ENCODE measurements at regions not wholly inside any gene's neighbourhood (a gene's known extent, or its start where the extent isn't known, plus 50 kb on each side); places are given as distances from the start of the nearest gene placed in this dataset.
"Not testable (repeated sequence)": the region's sequence is repeated elsewhere in the genome, so short reads cannot be mapped to it uniquely, and the experiment has no call there.

DNA sequence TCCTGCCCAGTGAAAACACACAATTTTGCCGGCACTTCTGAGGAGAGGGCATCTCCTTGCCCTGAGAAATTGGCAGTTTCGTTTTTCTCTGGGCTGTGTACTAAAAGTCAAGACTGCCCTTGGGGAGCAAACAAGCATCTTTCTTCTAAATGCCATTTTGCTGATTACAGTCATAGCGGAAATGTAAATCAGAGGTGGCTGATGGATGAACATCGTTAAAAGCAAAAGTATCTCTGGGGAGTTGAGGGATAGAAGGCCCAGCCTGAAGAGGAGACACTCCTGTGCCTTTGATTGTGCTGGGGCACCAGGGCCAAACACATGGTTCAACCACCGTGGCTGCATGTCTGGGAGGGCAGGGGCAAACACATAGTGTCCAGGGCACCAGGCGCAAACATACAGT is 49.8 kb downstream of the ABCC12 start:
- DNase-seq: no peak

- DNase-seq: no peak
These were observed 50.3 kb downstream of the ABCC12 start for GRCh38 chr16:48105456-48105855.

- DNase-seq: peak; percentile 8
These were observed 52.2 kb downstream of the ABCC12 start for GRCh38 chr16:48103591-48103990.

DNA sequence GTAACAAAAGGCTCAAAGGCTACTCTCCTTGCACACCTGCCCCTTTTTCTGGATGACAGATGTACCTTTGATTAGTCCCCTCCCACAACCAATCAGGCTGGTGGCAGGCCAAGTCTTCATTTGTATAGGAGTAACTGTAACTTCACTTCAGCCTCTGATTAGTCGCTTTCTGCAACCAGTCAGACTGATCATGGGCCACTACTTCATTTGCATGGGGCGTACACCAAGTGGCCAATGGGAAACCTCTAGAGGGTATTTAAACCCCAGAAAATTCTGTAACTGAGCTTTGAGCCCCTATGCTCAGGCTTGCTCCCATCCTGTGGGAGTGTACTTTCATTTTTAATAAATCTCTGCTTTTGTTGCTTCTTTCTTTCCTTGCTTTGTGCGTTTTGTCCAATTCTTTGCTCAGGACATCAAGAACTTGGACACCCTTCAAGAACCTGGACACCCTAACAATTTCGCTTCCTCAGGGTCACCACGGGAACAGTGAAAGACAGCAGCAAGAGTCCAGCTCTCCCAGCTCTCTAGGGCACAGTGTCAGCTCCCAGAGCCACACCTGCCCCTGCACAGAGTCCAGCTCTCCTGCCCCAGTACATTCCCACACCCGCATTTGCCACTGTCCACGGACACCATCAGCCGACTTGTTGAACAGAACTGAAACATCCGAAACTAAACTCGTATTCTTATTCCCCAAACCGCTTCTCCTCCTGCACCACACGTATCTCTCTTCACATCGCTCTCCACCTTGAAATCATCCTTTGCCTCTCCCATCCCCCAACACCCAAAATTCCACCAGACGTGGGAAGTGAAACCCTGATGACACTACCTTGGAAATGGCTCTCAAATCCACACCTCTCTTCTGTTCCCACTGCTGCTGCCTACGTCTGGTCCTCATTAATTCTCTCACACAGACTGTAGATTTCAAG is 53.4 kb downstream of the ABCC12 start:
- peak; percentile 74 for DNase-seq

- peak; percentile 54 for DNase-seq
These were observed 54.6 kb downstream of the ABCC12 start for GRCh38 chr16:48101069-48101674.

DNA sequence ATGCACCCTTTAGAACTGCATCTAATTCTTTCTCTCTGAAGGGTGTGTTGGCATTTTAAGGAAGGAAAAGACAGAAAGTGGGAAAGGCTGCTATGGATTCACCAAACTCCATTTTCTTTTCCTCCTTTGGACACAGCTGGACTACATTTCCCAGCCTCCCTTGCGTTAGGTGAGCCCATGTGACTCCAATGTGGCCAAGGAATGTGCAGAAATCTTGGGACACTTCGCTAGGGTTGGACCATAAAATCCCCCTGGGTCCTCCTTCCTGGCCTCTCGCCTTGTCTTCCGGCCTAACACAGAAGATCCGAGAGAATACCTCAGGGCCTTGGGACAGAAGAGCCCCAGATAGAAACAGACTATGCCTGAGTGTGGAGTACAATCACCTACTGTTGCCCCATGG is 56.3 kb downstream of the ABCC12 start:
- no peak for DNase-seq

DNA sequence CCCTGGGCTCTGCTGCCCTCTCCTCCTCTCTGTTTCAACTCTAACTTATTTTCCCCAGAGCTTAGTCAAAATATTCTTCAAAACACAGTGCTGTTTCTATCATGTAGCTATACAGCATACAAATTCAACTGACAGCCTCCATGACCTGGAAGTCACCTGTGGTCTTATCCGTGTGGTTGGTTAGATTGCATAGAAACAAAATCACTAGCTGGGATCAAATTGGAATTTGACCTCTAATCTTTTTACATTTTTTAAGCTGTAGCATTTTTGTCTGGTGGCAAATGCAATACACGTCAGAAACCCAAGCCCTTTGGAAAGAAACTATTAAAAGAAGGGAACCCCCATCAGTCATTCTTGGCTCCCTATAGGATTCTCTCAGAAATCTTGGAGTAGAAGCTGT is 57.3 kb downstream of the ABCC12 start:
- DNase-seq: no peak

DNA sequence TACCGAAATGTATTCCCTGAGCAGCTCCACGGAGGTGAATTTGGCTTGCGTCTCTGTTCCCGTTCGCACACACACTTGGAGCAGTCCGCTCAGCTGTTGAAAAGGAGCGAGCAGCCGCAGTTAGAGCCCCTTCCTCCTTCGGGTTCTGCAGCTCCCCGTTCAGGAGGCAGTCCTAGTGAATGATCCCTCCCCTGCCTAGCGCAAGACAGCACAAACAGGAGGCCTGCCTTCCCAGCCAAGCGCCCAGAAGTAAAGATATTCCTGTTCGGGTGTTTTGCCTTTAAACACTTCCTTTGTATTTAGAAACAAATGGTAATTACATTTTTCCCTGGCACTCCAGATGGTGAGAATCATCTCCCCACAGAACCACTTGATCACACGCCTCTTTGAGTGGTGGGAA is 64.7 kb downstream of the ABCC12 start:
- DNase-seq: no peak

DNA sequence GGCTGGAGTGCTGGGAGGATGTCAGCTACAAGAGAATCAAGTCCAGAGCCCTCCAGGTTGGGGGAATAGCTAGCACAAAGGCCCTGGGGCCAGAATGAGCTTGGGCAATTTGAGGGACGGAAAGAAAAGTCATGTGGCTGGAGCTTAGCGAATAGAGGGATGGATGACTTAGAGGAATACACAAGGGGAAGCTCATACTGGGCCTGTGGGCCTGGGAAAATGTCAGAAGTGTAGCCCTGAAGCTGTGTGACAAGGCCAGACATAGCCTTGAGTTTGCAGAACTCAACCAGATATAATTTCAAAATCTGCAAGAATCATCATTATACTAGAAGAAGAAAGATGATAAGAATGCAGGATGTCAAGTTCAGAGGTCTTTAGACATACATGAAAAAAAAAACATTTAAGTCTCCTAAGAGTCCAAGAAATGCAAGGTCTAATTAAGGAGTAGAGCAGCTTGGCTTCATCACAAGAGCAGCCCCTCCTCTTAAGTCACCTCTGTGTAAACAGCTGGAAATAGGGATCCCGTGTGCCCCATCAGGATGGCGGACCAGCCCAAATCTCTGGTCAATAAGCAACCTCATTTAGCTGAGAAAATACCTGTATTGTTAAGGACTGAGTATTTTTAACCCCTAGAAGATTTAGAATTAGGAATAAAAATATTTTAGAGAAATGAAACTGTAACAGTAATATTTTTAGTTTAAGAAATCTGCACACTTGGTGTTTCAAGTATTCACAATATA is 66.6 kb downstream of the ABCC12 start:
- no peak for DNase-seq

- DNase-seq: no peak
These were observed 68.2 kb downstream of the ABCC12 start for GRCh38 chr16:48087639-48088038.

GRCh38 chr16:48086422-48086821 is 69.4 kb downstream of the ABCC12 start:
- DNase-seq: no peak

DNA sequence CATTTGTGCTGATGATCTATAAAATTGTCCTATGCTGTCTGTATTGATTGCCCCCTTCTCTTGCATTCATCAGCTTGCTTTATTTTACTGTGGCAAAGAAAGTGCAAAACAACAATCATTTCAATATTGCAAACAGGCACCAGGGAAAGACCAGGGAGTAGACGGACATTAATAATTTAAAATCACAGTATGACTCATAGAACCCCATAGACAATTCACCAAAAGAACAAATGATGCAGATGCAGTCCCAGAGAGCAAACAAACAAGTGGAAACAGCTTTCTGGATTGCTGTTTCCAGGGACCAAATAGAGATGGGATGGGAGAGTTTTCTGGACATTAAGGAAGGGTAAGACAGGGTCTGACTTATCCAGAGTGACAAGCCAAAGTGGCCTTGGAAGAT is 70.1 kb downstream of the ABCC12 start:
- DNase-seq: no peak

- no peak for DNase-seq
These were observed 71.0 kb downstream of the ABCC12 start for GRCh38 chr16:48084826-48085225.

GRCh38 chr16:48082516-48082915 is 73.3 kb downstream of the ABCC12 start:
- no peak for DNase-seq

- no peak for DNase-seq
These were observed 74.1 kb downstream of the ABCC12 start for GRCh38 chr16:48081656-48082055.

GRCh38 chr16:48076455-48077012 is 79.3 kb downstream of the ABCC12 start:
- peak; percentile 68 for DNase-seq

- no peak for DNase-seq
These were observed 80.4 kb downstream of the ABCC12 start for GRCh38 chr16:48075398-48075797.

DNA sequence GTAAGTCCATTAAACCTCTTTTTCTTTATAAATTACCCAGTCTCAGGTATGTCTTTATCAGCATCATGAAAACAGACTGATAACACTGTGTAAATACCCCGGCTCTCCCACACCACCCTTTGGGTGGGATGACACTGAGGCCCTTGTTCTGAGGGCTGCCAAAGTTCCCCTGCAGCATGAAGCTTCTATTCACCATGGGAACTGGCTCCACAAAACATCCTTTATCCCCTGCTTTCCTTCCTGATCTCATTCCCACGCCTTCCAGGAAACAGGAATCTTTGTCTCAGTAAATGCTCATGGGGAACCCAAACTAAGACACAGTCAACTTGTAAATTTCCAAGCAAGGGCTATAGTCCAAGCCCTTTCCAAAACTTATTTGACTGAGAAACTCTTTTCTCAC is 88.4 kb downstream of the ABCC12 start:
- DNase-seq: no peak

GRCh38 chr16:48064971-48065370 is 90.8 kb downstream of the ABCC12 start:
- DNase-seq: no peak

DNA sequence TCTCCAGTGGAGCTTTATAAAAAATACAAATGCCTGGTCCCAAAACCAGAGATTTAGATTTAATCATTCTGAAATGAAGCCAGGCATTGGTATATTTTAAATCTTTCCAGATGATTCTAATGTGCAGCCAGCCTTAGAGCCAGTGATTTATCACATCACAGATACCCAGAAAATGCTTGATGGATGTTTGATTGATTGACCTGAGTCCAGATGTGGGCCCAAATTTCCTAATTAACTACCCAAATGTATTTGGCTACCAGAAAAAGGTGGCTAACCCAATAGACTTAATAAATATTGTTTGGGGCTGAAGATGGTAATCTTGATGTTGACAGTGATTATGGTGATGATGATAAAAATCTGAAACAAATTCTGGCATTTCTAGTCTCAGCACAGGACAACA is 93.1 kb downstream of the ABCC12 start:
- no peak for DNase-seq

- no peak for DNase-seq
These were observed 95.9 kb downstream of the ABCC12 start for GRCh38 chr16:48059936-48060335.

DNA sequence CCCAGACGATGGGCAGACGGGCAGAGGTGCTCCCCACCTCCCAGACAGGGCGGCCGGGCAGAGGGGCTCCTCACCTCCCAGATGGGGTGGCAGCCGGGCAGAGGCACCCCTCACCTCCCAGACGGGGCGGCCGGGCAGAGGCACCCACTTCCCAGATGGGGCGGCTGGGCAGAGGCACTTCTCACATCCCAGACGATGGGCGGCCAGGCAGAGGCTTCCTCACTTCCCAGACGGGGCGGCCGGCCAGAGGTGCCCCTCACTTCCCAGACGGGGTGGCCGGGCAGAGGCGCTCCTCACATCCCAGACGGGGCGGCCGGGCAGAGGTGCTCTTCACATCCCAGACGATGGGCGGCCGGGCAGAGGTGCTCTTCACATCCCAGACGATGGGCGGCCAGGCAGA is 96.6 kb downstream of the ABCC12 start:
- not testable (repeated sequence) for DNase-seq

DNA sequence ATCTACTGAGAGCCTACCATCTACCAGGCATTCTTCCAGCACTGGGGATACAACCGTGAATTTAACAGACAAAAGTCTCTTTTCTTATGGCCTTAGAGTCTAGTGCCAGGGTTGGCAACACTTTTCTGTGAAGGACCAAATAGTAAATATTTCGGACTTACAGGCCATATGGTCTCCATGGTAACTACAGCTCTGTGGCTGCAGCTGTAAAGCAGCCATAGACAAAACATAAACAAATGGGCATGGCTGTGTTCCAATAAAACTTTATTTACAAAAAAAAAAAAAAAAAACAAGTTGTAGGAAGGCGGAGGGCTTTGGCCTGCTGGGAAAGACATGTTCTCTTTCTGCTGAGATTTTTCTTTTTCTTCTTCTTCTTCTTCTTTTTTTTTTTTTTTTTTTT is 98.7 kb downstream of the ABCC12 start:
- no peak for DNase-seq
